Body of pancreas (tissue), 4 donors: ENCODE measurements at regions not wholly inside any gene's neighbourhood (a gene's known extent, or its start where the extent isn't known, plus 50 kb on each side); places are given as distances from the start of the nearest gene placed in this dataset.

Source experiments
- CTCF ChIP-seq, 7 experiments: fragments of 450-650 bp in 4 of 7; fragments of 200-600 bp in 3 of 7; sonication (generic) in 3 of 7; IDR thresholded peaks; one replicate each; pipeline ENCODE4 v1.5.1; 2016 to 2019; ENCODE audit warnings: antibody characterized with exemption in 7 of 7
- POLR2A ChIP-seq, 3 donors: fragments of 450-650 bp; IDR thresholded peaks; one replicate each; pipeline ENCODE4 v1.6.1; 2016; ENCODE audit warnings: antibody characterized with exemption in 3 of 3, mild to moderate bottlenecking in 2 of 3

- TF ChIP-seq CTCF (IDR thresholded peaks at IDR 0.05) (no peak), POLR2A (IDR thresholded peaks at IDR 0.05) (no peak)
These were observed 744.3 kb downstream of the IRX1 start for GRCh38 chr5:4339949-4340348.
